ENCODE measurements at regions not wholly inside any gene's neighbourhood (a gene's known extent, or its start where the extent isn't known, plus 50 kb on each side); places are given as distances from the start of the nearest gene placed in this dataset.
"Not testable (repeated sequence)": the region's sequence is repeated elsewhere in the genome, so short reads cannot be mapped to it uniquely, and the experiment has no call there.

DNA sequence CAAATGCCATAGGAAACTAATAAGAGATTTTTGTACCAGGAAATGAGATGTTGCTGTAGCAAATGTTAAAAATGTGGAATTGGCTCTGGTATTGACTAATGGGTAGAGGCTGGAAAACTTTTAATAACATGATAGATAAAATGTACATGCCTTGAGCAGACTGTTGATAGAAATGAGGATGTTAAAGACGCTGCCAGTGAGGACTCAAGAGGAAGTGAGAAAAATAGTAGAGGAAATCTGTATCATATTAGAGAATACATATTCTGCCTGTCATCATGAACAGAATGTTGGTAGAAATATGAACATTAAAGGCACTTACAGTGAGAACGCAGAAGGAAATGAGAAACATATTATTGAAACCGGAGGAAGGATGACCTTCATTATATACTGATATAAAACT lies 577.2 kb upstream of the HTR2C start:
- Mint-ChIP-seq H3K4me1 (ENCODE audit: low read depth) (no peaks in the 10 kb centered on the region), H3K36me3 (ENCODE audit: low read depth) (no peaks in the 10 kb centered on the region), H3K4me3 (no peak overlapping the region), H3K9me3 (no peaks in the 10 kb centered on the region), H3K27ac (no peak overlapping the region), H3K27me3 (no peaks in the 10 kb centered on the region)

- Mint-ChIP-seq H3K9me3 (peaks cover 5% of the 10 kb centered on the region), H3K4me3 (no peak overlapping the region), H3K36me3 (ENCODE audit: low read depth) (no peaks in the 10 kb centered on the region), H3K27ac (no peak overlapping the region), H3K27me3 (no peaks in the 10 kb centered on the region), H3K4me1 (ENCODE audit: low read depth) (no peaks in the 10 kb centered on the region)
Measured at GRCh38 chrX:113996781-113997180, 587.1 kb upstream of the HTR2C start.

- H3K27ac Mint-ChIP-seq; H3K27me3 Mint-ChIP-seq; H3K4me1 Mint-ChIP-seq (ENCODE audit: low read depth); H3K4me3 Mint-ChIP-seq; H3K36me3 Mint-ChIP-seq (ENCODE audit: low read depth); H3K9me3 Mint-ChIP-seq: not testable (repeated sequence)
Measured at GRCh38 chrX:113991720-113992119, 592.2 kb upstream of the HTR2C start.

- not testable (repeated sequence) for H3K9me3 Mint-ChIP-seq; H3K27me3 Mint-ChIP-seq; H3K4me1 Mint-ChIP-seq (ENCODE audit: low read depth); H3K27ac Mint-ChIP-seq; H3K4me3 Mint-ChIP-seq; H3K36me3 Mint-ChIP-seq (ENCODE audit: low read depth)
Measured at GRCh38 chrX:113990669-113991068, 593.2 kb upstream of the HTR2C start.

GRCh38 chrX:113988315-113988935 lies 595.5 kb upstream of the HTR2C start:
- not testable (repeated sequence) for H3K27me3 Mint-ChIP-seq; H3K4me1 Mint-ChIP-seq (ENCODE audit: low read depth); H3K36me3 Mint-ChIP-seq (ENCODE audit: low read depth)

GRCh38 chrX:113986427-113986826 lies 597.5 kb upstream of the HTR2C start:
- Mint-ChIP-seq H3K4me1 (ENCODE audit: low read depth) (no peaks in the 10 kb centered on the region), H3K36me3 (ENCODE audit: low read depth) (no peaks in the 10 kb centered on the region), H3K9me3 (no peaks in the 10 kb centered on the region), H3K27ac (no peak overlapping the region), H3K27me3 (no peaks in the 10 kb centered on the region), H3K4me3 (no peak overlapping the region)

More at GRCh38 chrX:113988315-113988935, 595.5 kb upstream of the HTR2C start:
- H3K9me3 Mint-ChIP-seq, H3K27ac Mint-ChIP-seq, H3K4me3 Mint-ChIP-seq: not testable (repeated sequence)

- Mint-ChIP-seq H3K9me3 (no peaks in the 10 kb centered on the region), H3K36me3 (ENCODE audit: low read depth) (no peaks in the 10 kb centered on the region), H3K4me3 (no peak overlapping the region), H3K27ac (no peak overlapping the region), H3K27me3 (no peaks in the 10 kb centered on the region), H3K4me1 (ENCODE audit: low read depth) (no peaks in the 10 kb centered on the region)
Measured at GRCh38 chrX:113982766-113983165, 601.1 kb upstream of the HTR2C start.

- H3K9me3 Mint-ChIP-seq, result no peaks in the 10 kb centered on the region
- no peak overlapping the region for H3K4me3 Mint-ChIP-seq
Measured at GRCh38 chrX:113980953-113981352, 602.9 kb upstream of the HTR2C start.

GRCh38 chrX:113977887-113978286 lies 606.0 kb upstream of the HTR2C start:
- H3K27ac Mint-ChIP-seq, result no peak overlapping the region
- no peaks in the 10 kb centered on the region for H3K36me3 Mint-ChIP-seq (ENCODE audit: low read depth)
- no peak overlapping the region for H3K4me3 Mint-ChIP-seq
- no peaks in the 10 kb centered on the region for H3K4me1 Mint-ChIP-seq (ENCODE audit: low read depth)
- H3K9me3 Mint-ChIP-seq, result no peaks in the 10 kb centered on the region
- H3K27me3 Mint-ChIP-seq, result no peaks in the 10 kb centered on the region

More at GRCh38 chrX:113980953-113981352, 602.9 kb upstream of the HTR2C start:
- H3K36me3 Mint-ChIP-seq (ENCODE audit: low read depth), result no peaks in the 10 kb centered on the region
- no peaks in the 10 kb centered on the region for H3K4me1 Mint-ChIP-seq (ENCODE audit: low read depth)
- H3K27me3 Mint-ChIP-seq, result no peaks in the 10 kb centered on the region
- no peak overlapping the region for H3K27ac Mint-ChIP-seq

DNA sequence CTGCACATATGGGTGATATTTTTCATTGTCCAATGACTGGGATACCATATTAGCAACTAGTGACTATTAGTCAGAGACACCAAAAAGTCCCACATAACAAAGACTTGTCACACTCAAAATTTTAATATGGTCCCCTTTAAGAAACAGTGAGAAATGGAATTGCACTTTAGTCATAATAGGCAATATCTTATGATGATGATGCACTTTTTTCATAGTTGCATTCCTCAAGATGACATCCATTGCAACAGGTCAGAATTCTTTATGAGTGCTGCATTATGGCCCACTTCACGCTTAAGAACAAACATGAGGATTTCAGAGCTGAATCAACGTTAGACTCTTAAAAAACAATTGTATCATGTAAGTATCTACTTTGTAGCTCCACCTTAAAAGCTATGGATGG lies 608.4 kb upstream of the HTR2C start:
- no peaks in the 10 kb centered on the region for H3K4me1 Mint-ChIP-seq (ENCODE audit: low read depth)
- no peaks in the 10 kb centered on the region for H3K36me3 Mint-ChIP-seq (ENCODE audit: low read depth)
- no peaks in the 10 kb centered on the region for H3K9me3 Mint-ChIP-seq
- H3K4me3 Mint-ChIP-seq, result no peak overlapping the region
- H3K27ac Mint-ChIP-seq, result no peak overlapping the region
- no peaks in the 10 kb centered on the region for H3K27me3 Mint-ChIP-seq

GRCh38 chrX:113974881-113975280 lies 609.0 kb upstream of the HTR2C start:
- Mint-ChIP-seq H3K27me3 (no peaks in the 10 kb centered on the region), H3K9me3 (no peaks in the 10 kb centered on the region), H3K36me3 (ENCODE audit: low read depth) (no peaks in the 10 kb centered on the region), H3K4me1 (ENCODE audit: low read depth) (no peaks in the 10 kb centered on the region), H3K27ac (no peak overlapping the region), H3K4me3 (no peak overlapping the region)

GRCh38 chrX:113973706-113974105 lies 610.2 kb upstream of the HTR2C start:
- Mint-ChIP-seq H3K4me1 (ENCODE audit: low read depth) (no peaks in the 10 kb centered on the region), H3K4me3 (no peak overlapping the region), H3K27me3 (no peaks in the 10 kb centered on the region), H3K9me3 (no peaks in the 10 kb centered on the region), H3K27ac (no peak overlapping the region), H3K36me3 (ENCODE audit: low read depth) (no peaks in the 10 kb centered on the region)

GRCh38 chrX:113966791-113967190 lies 617.1 kb upstream of the HTR2C start:
- H3K4me1 Mint-ChIP-seq (ENCODE audit: low read depth), result no peaks in the 10 kb centered on the region
- H3K27ac Mint-ChIP-seq, result no peak overlapping the region
- H3K4me3 Mint-ChIP-seq, result no peak overlapping the region
- H3K9me3 Mint-ChIP-seq, result no peaks in the 10 kb centered on the region
- H3K27me3 Mint-ChIP-seq, result no peaks in the 10 kb centered on the region
- no peaks in the 10 kb centered on the region for H3K36me3 Mint-ChIP-seq (ENCODE audit: low read depth)

- no peaks in the 10 kb centered on the region for H3K4me1 Mint-ChIP-seq (ENCODE audit: low read depth)
- no peak overlapping the region for H3K4me3 Mint-ChIP-seq
Measured at GRCh38 chrX:113962343-113962742, 621.5 kb upstream of the HTR2C start.

DNA sequence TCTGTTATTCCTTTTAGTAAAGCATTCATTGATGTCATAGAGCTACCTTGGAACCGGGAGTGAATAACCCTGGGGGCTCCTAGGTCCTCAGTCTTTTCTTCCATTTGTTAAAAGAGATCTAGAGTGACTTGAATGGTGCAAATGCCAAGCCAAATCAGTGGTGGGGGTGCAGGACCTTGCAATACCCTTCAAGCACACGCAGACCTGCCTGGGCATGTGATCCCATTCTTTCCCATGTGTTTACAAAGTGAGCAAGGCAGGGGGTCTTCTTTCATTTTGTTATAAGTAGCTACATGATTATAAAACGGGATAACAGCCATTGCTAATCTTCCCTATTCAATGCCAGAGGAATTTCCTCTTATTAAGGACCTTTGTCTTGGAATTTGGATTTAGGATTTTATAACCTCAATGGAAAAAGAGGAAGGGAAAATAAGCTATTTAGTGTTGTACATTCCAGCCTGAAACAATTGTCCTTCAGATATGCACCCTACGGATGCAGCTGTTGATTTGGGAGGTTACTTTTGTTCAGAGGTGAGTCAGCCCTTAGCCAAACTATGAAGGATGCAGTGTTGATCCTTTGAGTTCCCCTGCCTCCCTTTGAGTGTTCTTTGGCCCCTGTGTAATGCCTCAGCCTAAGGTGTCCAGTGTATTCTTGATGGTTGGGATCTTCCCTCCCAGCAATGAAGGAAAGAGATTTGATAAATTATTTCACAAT lies 623.8 kb upstream of the HTR2C start:
- Mint-ChIP-seq H3K36me3 (ENCODE audit: low read depth) (no peaks in the 10 kb centered on the region), H3K27me3 (no peaks in the 10 kb centered on the region), H3K27ac (no peak overlapping the region), H3K4me3 (no peak overlapping the region), H3K4me1 (ENCODE audit: low read depth) (no peaks in the 10 kb centered on the region), H3K9me3 (no peaks in the 10 kb centered on the region)

More at GRCh38 chrX:113962343-113962742, 621.5 kb upstream of the HTR2C start:
- no peaks in the 10 kb centered on the region for H3K9me3 Mint-ChIP-seq
- no peaks in the 10 kb centered on the region for H3K27me3 Mint-ChIP-seq
- no peak overlapping the region for H3K27ac Mint-ChIP-seq
- no peaks in the 10 kb centered on the region for H3K36me3 Mint-ChIP-seq (ENCODE audit: low read depth)

DNA sequence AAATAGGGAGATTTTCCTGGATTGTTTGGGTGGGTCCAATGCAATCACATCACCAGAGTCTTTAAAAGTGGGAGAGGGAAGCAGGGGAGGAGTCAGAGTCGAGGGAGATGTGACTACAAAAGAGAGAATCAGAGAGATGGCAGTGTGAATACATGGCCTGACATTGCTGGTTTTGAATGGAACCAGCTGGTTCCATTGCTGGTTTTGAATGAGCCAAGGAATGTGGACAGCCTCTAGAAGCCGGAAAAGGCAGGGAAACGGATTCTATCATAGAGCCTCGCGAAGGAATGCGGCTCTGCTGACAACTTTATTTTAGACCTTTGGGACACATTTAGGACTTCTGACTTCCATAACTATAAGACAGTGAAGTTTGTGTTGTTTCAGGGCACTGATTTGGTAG lies 627.0 kb upstream of the HTR2C start:
- Mint-ChIP-seq H3K36me3 (ENCODE audit: low read depth) (no peaks in the 10 kb centered on the region), H3K4me1 (ENCODE audit: low read depth) (no peaks in the 10 kb centered on the region), H3K27me3 (no peaks in the 10 kb centered on the region), H3K4me3 (no peak overlapping the region), H3K27ac (no peak overlapping the region), H3K9me3 (no peaks in the 10 kb centered on the region)

Measured in stimulated activated naive CD8-positive, alpha-beta T cell treated with anti-CD3 and anti-CD28 coated beads, Interleukin-15, Interleukin-2, amounts not matched to agents 100 ng/mL and 50 ng/mL, for 24 hours (primary cell).